GM23338 (cell line): ENCODE measurements at regions not wholly inside any gene's neighbourhood (a gene's known extent, or its start where the extent isn't known, plus 50 kb on each side); places are given as distances from the start of the nearest gene placed in this dataset.

Source experiments
- CREB1 ChIP-seq: fragments of 250-450 bp; sonication (Bioruptor Pico); IDR thresholded peaks from 2 replicates; pipeline ENCODE4 v1.5.0; 2020; ENCODE audit warnings: low read depth, mild to moderate bottlenecking, moderate library complexity
- CTCF ChIP-seq, 2 experiments: fragments of 200-600 bp in 1 of 2; sonication (generic) in 1 of 2; conservative IDR thresholded peaks; 2 replicates each; pipeline versions ENCODE4 v1.5.1 to v1.6.1; 2016 to 2017; ENCODE audit warnings: antibody characterized with exemption in 2 of 2, low read depth in 2 of 2, mild to moderate bottlenecking in 2 of 2, moderate library complexity in 1 of 2
- EZH2 ChIP-seq: fragments of 200-600 bp; sonication (generic); IDR thresholded peaks from one replicate; pipeline ENCODE4 v1.8.0; 2017; ENCODE audit warnings: antibody characterized with exemption, mild to moderate bottlenecking, low read depth; ENCODE audit not compliant: unreplicated experiment
- EZH2phosphoT487 ChIP-seq: fragments of 200-600 bp; sonication (generic); IDR thresholded peaks from one replicate; pipeline ENCODE4 v1.8.1; 2018; ENCODE audit warnings: antibody characterized with exemption; ENCODE audit not compliant: unreplicated experiment
- JUNB ChIP-seq: IDR thresholded peaks from one replicate; pipeline ENCODE4 v1.6.1; 2016; ENCODE audit warnings: antibody characterized with exemption; ENCODE audit not compliant: unreplicated experiment
- NANOG ChIP-seq: IDR thresholded peaks from 2 replicates; pipeline ENCODE4 v1.6.1; 2016; ENCODE audit warnings: antibody characterized with exemption, borderline replicate concordance
- POLR2AphosphoS5 ChIP-seq: IDR thresholded peaks from 2 replicates; pipeline ENCODE4 v1.6.1; 2016; ENCODE audit warnings: antibody characterized with exemption, low read depth
- STAT1 ChIP-seq: IDR thresholded peaks from one replicate; pipeline ENCODE4 v1.6.1; 2016; ENCODE audit warnings: antibody characterized with exemption; ENCODE audit not compliant: unreplicated experiment
- ZNF114 ChIP-seq: fragments of 250-450 bp; sonication (Bioruptor Pico); IDR thresholded peaks from 2 replicates; pipeline ENCODE4 v1.5.0; 2020; ENCODE audit warnings: mild to moderate bottlenecking, moderate library complexity
- ZNF331 ChIP-seq: fragments of 250-450 bp; sonication (Bioruptor Pico); IDR thresholded peaks from 2 replicates; pipeline ENCODE4 v1.5.0; 2020; ENCODE audit warnings: low read depth, mild to moderate bottlenecking, moderate library complexity
- ZNF462 ChIP-seq: fragments of 250-450 bp; sonication (Bioruptor Pico); IDR thresholded peaks from 2 replicates; pipeline ENCODE4 v1.5.0; 2020; ENCODE audit warnings: mild to moderate bottlenecking, moderate library complexity

- TF ChIP-seq ZNF462 (CRISPR knock-in tag) (no peak), EZH2phosphoT487 (no peak), STAT1 (no peak), JUNB (no peak), EZH2 (no peak), CTCF (conservative IDR thresholded peaks at IDR 0.05; ENCODE audit: low read depth in 2 of 2) (no peak), POLR2AphosphoS5 (no peak), NANOG (no peak), ZNF114 (no peak), CREB1 (CRISPR knock-in tag) (no peak), ZNF331 (CRISPR knock-in tag) (no peak)
Observed at GRCh38 chr18:61256291-61256690, 76.9 kb upstream of the CDH20 start (continued).
